Dedifferentiated amniotic fluid mesenchymal stem cell (primary cell): ENCODE measurements at regions not wholly inside any gene's neighbourhood (a gene's known extent, or its start where the extent isn't known, plus 50 kb on each side); places are given as distances from the start of the nearest gene placed in this dataset.

Experiments
- DNase-seq: peaks from one replicate; pipeline ENCODE4 v3.0.0-alpha.2; 2016; ENCODE audit errors: extremely low spot score

DNA sequence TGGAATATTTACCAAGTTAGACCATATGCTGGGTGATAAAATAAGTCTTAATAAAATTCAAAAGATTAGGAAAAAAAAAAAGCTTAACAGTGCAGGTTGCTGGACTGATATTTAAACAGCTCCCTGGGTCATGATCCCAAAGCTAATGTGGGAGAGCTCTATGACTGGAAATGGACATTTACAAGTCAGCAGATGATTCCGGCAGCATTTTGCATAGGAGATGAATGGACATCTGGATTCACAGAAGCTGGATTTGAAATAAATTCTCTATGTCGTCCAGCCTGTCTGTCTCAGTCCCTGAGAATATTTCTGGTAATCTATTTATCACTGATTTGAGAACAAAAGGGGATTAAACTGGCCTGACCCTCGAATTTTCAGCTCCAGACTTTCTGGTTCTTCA, 52.3 kb upstream of the KLHL25 start:
- DNase-seq: no peak

GRCh38 chr15:85849946-85850345, 55.2 kb upstream of the KLHL25 start:
- no peak for DNase-seq

- no peak for DNase-seq
Observed at GRCh38 chr15:85852969-85853368, 58.2 kb upstream of the KLHL25 start.

GRCh38 chr15:85854345-85855097, 59.8 kb upstream of the KLHL25 start:
- DNase-seq: peak; percentile 57

GRCh38 chr15:85858586-85859375, 64.1 kb upstream of the KLHL25 start:
- peak; percentile 26 for DNase-seq

DNA sequence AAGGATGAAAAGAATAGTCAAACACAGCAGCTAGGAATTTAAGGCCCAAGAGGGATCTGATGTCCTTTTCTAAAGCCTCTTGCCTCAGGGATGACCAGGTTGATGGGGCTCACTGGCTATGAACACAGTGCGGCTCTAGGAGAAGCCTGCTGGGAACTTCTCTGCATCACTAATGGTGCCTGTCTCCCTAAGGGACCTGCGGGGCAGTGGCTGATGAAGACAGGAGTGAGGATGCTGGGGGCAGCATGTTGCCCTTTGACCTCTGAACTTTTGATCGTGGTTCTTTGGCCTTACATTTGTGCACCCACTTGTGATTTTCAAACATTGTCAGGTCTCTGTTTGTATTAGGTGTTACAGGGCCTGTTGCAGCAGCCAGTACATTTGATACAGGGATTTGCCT, 64.9 kb upstream of the KLHL25 start:
- no peak for DNase-seq

DNA sequence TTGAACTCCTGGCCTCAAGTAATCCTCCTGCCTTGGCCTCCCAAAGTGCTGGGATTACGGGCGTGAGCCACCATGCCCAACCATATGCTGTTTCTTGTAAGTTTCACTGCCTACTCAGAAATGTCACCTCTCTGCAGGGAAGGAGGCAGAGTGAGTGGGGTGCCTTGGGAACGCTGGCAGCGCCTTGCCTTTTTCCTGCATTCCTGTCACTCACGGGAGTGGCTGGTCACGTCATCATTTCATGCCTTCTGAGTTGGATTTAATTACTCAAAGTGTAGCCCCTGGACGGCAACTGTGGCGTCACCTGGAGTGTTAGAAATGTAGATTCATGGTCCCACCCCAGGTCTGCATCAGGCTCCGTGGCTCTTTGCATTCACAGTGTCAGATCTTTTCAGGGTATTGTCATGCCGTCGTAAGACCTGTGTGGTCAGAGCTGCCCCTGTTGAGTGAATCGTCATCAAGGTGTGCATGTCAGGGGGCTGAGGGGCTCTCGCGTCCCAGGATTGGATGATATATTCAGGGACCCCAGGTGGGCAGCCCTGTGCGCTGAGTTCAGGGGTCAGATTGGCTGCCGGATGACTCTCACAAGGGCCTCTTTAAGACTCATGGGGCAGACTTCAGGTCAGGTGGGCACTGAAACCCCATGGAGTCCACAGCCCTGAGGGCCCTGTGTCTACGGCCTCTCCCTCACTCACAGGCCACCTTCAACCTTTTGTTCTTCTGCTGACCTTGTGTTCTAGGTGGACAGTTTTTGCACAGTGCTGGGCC, 65.9 kb upstream of the KLHL25 start:
- no peak for DNase-seq

GRCh38 chr15:85865070-85865684, 70.5 kb upstream of the KLHL25 start:
- peak; percentile 26 for DNase-seq

GRCh38 chr15:85867250-85867649, 72.5 kb upstream of the KLHL25 start:
- DNase-seq: no peak

GRCh38 chr15:85869124-85869523, 74.4 kb upstream of the KLHL25 start:
- no peak for DNase-seq

GRCh38 chr15:85870216-85871014, 75.7 kb upstream of the KLHL25 start:
- no peak for DNase-seq

GRCh38 chr15:85871545-85871944, 76.8 kb upstream of the KLHL25 start:
- no peak for DNase-seq

GRCh38 chr15:85872125-85872524, 77.4 kb upstream of the KLHL25 start:
- DNase-seq: no peak

GRCh38 chr15:85874236-85874635, 79.5 kb upstream of the KLHL25 start:
- DNase-seq: no peak

- no peak for DNase-seq
Observed at GRCh38 chr15:85875756-85876155, 81.0 kb upstream of the KLHL25 start.

DNA sequence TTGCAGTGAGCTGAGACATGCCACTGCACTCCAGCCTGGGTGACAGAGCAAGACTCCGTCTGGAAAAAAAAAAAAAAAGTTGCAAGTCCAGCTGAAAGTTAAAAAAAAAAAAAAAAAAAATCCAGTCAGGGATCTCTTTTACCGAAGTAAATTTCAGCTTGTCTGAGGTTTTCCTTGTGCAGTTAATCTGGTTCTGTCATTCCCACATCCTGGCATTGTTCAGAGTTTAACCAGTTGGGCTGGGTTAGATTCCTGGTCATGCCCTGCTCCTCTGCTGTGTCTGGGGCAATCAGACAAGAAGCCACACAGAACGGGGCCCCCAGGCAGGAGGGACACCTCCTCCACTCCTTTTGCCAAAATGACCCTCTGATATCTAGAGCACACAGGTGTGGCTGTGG, 84.1 kb upstream of the KLHL25 start:
- no peak for DNase-seq

- DNase-seq: no peak
Observed at GRCh38 chr15:85879334-85880163, 84.8 kb upstream of the KLHL25 start.

- no peak for DNase-seq
Observed at GRCh38 chr15:85880501-85881190, 85.9 kb upstream of the KLHL25 start.

DNA sequence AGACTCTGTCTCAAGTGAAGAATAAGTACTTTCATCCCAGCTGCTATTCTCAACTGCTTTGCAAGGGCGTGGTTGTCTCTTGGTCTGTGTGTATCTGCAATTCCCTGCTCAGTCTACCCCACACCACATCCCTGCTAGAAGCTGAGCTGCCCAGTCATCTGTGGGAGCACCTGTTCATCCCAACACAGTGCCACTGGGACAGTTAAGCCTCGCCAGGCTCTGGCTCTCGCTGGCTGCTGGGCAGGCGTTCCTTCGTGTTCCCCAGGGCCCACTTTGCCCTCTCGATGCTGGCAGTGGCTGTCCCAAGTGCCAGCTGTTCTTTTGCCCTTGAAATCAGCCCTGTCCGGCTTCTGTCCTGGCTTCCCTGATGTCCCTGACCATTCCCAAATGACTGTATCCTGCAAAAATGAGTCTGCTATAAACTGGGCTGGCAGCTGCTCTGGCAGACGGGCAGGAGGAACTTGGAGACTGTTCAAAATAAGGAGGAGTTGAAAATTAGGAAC, 91.6 kb upstream of the KLHL25 start:
- no peak for DNase-seq
